Urinary bladder (tissue), 3 donors: ENCODE measurements at regions not wholly inside any gene's neighbourhood (a gene's known extent, or its start where the extent isn't known, plus 50 kb on each side); places are given as distances from the start of the nearest gene placed in this dataset.

ENCODE experiments used
- DNase-seq: peaks from one replicate; pipeline ENCODE4 v3.0.0-alpha.2; 2015; ENCODE audit errors: extremely low spot score
- H3K27ac ChIP-seq: one replicate; pipeline ENCODE4 v1.5.1; 2013; ENCODE audit warnings: low read depth, mild to moderate bottlenecking, moderate library complexity
- H3K36me3 ChIP-seq: one replicate; pipeline ENCODE4 v1.6.1; 2013; ENCODE audit warnings: mild to moderate bottlenecking, moderate library complexity; ENCODE audit not compliant: insufficient read depth
- H3K4me1 ChIP-seq: one replicate; pipeline ENCODE4 v1.6.1; 2013; ENCODE audit warnings: mild to moderate bottlenecking, moderate library complexity; ENCODE audit not compliant: insufficient read depth
- H3K4me3 ChIP-seq: one replicate; pipeline ENCODE4 v1.5.1; 2013; ENCODE audit warnings: low read depth, low read length
- WGBS: extraction: QIAGEN DNeasy Blood & Tissue Kit; methylation state at CpG from one replicate; pipeline ENCODE4 v1.1.7; 2013; 5-methylcytosine and 5-hydroxymethylcytosine counted together
- donor health status: healthy with polysubstance abuse.
- donor health status: healthy.

DNA sequence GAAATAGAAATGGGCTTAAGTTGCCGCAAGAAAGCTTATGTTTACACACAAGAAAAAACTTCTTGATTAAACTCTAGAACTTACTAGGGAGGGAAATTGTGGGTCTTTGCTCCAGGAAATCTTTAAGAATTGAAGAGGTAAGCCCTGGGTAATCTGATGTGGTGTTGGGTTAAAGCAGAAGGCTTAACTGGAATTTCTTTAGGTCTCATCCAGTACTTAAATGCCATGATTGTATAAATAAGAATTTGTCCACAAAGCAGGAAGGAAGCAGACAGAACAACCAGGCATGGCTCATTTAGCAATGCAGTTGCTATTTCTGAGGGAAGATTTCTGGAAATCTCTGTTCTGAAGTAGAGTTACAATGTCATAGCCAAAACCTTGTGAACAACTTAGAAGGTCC, 360.4 kb downstream of the KLF5 start:
- H3K4me1 ChIP-seq, result no peaks in the 10 kb centered on the region
- no peak for DNase-seq
- 78% methylated on average over 1 of the region's 1 CpG for WGBS
- no peak overlapping the region for H3K4me3 ChIP-seq
- H3K36me3 ChIP-seq, result no peaks in the 10 kb centered on the region
- H3K27ac ChIP-seq, result no peak overlapping the region

- H3K4me1 ChIP-seq, result no peaks in the 10 kb centered on the region
- no peaks in the 10 kb centered on the region for H3K36me3 ChIP-seq
- H3K4me3 ChIP-seq, result no peak overlapping the region
- H3K27ac ChIP-seq, result no peak overlapping the region
- DNase-seq, result no peak
- WGBS, result 95% methylated on average over 13 of the region's 13 CpGs
Measured at GRCh38 chr13:73417012-73417615, 358.3 kb downstream of the KLF5 start.

DNA sequence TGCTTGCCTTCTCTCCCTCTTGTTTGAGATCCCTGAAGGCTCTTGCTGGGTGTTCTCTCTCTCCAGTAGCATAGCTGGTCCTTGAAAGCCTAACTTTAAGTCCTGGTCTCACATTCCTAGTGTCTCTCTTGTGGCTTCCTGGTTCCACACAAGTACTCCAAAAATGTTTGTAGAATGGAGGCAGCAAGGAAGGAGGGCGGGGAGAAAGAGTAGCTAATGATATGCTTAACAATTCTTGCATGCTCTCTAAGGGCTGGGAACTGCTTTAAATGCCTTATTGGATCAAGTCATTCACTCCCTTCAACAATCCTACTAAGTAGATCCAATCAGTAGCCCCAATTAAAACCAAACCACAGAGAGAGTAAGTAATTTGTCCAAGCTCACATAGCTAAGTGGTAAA, 357.3 kb downstream of the KLF5 start:
- no peak for DNase-seq
- no peak overlapping the region for H3K4me3 ChIP-seq
- no peaks in the 10 kb centered on the region for H3K4me1 ChIP-seq
- WGBS, result 93% methylated on average over 1 of the region's 1 CpG
- no peaks in the 10 kb centered on the region for H3K36me3 ChIP-seq
- no peak overlapping the region for H3K27ac ChIP-seq

GRCh38 chr13:73413656-73414055, 354.9 kb downstream of the KLF5 start:
- no peak for DNase-seq
- Histone ChIP-seq H3K36me3 (no peaks in the 10 kb centered on the region), H3K4me1 (no peaks in the 10 kb centered on the region), H3K27ac (no peak overlapping the region), H3K4me3 (no peak overlapping the region)
- 71% methylated on average over 6 of the region's 6 CpGs for WGBS

DNA sequence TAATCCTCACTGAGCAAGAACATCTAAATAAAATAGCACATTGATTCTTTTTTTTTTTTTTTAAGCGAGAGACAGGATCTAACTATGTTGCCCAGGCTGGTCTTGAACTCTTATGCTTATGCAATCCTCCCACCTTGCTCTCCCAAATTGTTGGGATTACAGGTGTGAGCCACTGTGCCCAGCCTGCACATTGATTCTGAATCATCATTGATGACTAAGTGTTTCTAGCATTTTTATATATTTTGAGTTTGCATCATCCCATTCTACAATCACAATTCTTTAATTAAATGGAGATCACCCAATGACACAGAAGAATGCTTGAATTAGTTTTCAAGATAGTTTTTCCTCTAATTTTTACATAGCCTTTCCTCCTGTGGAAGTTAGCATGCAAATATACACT, 354.1 kb downstream of the KLF5 start:
- no peak for DNase-seq
- no peak overlapping the region for H3K4me3 ChIP-seq
- H3K27ac ChIP-seq, result no peak overlapping the region
- H3K36me3 ChIP-seq, result no peaks in the 10 kb centered on the region
- WGBS, result 94% methylated on average over 1 of the region's 1 CpG
- no peaks in the 10 kb centered on the region for H3K4me1 ChIP-seq

DNA sequence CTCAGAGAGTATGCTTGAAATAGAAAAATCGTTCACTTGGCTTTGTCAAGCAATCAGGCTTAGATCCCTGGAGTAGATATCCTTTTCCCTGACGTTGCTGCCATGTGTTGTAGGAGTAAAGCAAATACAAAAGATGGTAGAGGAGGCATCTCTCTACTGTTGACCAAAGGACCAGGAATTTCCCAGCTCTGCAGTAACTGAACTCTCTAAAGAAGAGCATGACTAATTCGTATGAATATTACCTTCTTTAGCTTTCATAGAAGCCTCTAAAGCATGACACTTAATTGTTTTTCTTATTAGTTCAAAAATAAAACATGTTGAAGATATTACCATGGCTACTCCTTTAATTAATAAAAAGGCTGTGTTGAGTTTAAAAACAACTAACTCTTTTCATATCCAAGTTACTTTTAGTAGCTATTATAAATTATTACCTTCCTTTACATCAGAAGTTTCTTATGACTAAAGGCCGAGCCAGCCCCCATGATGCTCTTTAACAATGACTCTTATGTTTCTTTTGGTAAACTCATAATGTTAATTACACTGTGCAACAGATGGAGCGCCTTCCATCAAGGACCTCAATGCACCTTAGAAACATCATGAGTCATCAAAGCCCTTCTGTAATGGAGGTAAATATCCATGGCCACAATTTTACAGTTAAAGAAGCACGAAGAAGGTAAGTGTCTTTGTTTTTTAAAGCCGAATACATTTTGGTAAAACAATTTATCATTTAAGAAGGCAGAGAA, 352.4 kb downstream of the KLF5 start:
- H3K27ac ChIP-seq, result no peak overlapping the region
- no peak for DNase-seq
- H3K36me3 ChIP-seq, result no peaks in the 10 kb centered on the region
- H3K4me1 ChIP-seq, result no peaks in the 10 kb centered on the region
- H3K4me3 ChIP-seq, result no peak overlapping the region
- WGBS, result 83% methylated on average over 7 of the region's 7 CpGs

GRCh38 chr13:73406454-73406853, 347.6 kb downstream of the KLF5 start:
- Histone ChIP-seq H3K36me3 (no peaks in the 10 kb centered on the region), H3K4me1 (no peaks in the 10 kb centered on the region), H3K4me3 (no peak overlapping the region), H3K27ac (no peak overlapping the region)
- DNase-seq, result no peak
- 86% methylated on average over 1 of the region's 1 CpG for WGBS

DNA sequence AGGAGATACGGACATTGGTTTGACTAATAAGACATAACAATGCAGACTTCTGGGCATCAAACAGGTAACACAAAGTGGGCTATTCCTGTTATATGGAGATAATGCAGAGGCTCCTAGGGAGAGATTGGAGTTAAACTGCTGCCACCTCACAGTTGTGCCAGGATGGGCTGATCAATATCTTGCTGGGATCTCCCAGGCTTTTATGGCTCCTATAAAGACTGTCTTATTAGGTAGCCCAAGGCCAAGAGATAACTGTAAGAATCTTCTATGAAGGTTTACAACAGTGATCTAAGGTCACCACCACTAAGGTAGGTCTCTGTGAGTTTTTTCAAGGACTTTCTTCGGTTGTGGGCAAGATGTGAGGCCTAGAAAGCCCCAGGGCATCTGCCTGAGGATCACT, 345.8 kb downstream of the KLF5 start:
- DNase-seq, result no peak
- no peaks in the 10 kb centered on the region for H3K4me1 ChIP-seq
- WGBS, result 25% methylated on average over 2 of the region's 2 CpGs
- H3K4me3 ChIP-seq, result no peak overlapping the region
- no peaks in the 10 kb centered on the region for H3K36me3 ChIP-seq
- H3K27ac ChIP-seq, result no peak overlapping the region

- Histone ChIP-seq H3K4me3 (no peak overlapping the region), H3K27ac (no peak overlapping the region), H3K4me1 (no peaks in the 10 kb centered on the region), H3K36me3 (no peaks in the 10 kb centered on the region)
- WGBS, result 71% methylated on average over 1 of the region's 1 CpG
- DNase-seq, result no peak
Measured at GRCh38 chr13:73403355-73404120, 344.7 kb downstream of the KLF5 start.

GRCh38 chr13:73401769-73402168, 343.0 kb downstream of the KLF5 start:
- Histone ChIP-seq H3K36me3 (no peaks in the 10 kb centered on the region), H3K4me3 (no peak overlapping the region), H3K27ac (no peak overlapping the region), H3K4me1 (no peaks in the 10 kb centered on the region)
- no peak for DNase-seq
- 69% methylated on average over 2 of the region's 2 CpGs for WGBS

DNA sequence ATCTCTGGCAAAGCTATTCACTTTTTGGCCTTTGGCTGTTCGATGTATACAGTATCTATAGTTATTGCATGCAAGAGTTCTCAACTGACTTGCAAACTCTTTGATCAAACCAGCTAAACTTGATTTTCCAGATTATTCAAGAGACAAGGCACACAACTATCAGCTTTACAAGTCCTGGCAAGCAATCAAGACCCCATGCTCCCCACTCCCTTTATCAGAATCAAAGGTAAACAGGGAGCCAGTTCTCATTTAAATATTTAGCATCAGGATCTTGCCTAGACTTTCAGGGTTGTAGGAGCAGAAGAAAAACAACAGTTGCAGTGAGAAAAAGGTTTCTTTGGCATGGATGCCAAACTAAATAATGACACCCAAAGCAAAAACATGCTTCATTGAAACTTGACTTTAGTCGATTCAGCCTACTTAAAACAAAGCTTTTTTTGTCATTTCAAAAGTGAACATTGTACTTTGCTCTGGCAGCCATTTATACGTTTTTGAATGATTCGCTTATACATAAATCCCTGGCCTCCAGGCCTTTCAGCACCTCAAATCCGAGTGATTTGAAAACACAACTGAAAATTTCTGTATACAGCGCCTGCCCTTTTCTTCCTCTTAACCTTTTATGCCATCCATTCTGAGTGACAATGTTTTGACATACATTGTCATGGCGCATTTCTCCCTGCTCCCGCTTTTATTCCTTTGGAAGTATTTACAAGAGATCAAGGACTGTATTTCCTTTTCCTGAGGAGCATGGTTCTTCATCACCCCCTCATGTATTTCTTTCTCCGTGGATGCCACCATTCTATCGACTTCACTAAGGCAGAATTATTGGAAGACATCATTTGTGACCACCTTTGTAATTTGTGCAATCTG, 340.8 kb downstream of the KLF5 start:
- Histone ChIP-seq H3K36me3 (no peaks in the 10 kb centered on the region), H3K4me3 (no peak overlapping the region), H3K27ac (no peak overlapping the region), H3K4me1 (no peaks in the 10 kb centered on the region)
- DNase-seq, result peak; percentile 86
- 50% methylated on average over 10 of the region's 10 CpGs for WGBS

DNA sequence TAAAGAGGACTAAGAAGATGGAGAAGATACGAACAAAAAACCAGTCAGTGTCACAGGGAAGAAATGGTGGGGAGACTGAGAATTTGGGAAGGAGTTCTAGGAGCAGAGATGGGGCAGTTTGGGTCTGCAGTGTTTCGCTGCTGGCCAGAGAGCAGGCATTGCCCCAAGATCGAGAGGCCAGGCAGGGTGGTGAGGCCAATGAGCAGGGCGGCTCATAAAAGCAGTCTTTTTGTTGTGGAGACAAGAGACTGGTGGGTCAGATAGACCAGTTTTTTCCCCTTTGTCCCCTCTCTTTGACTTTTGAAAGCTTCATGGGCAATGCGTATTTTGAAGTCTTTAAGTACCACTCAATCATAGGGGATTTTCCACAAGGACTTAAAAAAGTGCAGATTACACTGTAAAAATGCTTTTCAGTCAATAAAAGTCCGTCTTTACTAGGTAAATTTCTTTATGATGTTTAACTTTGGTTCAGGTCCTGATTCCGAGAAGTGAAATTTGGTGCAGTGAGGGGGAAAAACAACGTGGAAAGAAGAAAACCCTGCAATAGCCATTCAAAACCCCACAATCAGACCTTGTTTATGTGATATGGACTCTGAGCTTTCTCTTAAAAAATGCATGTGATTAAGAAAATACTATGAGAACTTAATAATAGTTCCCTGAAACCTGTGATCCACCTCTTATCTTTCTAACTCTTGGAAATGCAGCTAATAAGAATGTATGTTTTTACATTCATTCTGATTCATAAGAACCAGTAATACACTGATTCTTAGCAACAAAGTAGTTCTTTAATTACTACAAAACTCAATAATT, 338.9 kb downstream of the KLF5 start:
- no peaks in the 10 kb centered on the region for H3K36me3 ChIP-seq
- H3K4me3 ChIP-seq, result no peak overlapping the region
- H3K27ac ChIP-seq, result no peak overlapping the region
- 74% methylated on average over 8 of the region's 8 CpGs for WGBS
- no peaks in the 10 kb centered on the region for H3K4me1 ChIP-seq
- no peak for DNase-seq

GRCh38 chr13:73394066-73394465, 335.3 kb downstream of the KLF5 start:
- no peak overlapping the region for H3K27ac ChIP-seq
- H3K36me3 ChIP-seq, result no peaks in the 10 kb centered on the region
- H3K4me1 ChIP-seq, result no peaks in the 10 kb centered on the region
- no peak overlapping the region for H3K4me3 ChIP-seq
- DNase-seq, result no peak
